H1 (cell line): ENCODE measurements at regions not wholly inside any gene's neighbourhood (a gene's known extent, or its start where the extent isn't known, plus 50 kb on each side); places are given as distances from the start of the nearest gene placed in this dataset.

Experiments
- BRCA1 ChIP-seq: IDR thresholded peaks from 2 replicates; pipeline ENCODE4 v1.6.1; 2012; ENCODE audit warnings: low read depth, low read length, improper control_type of control experiment
- CHD1 ChIP-seq: IDR thresholded peaks from 2 replicates; pipeline ENCODE4 v1.6.1; 2012; ENCODE audit warnings: low read depth, low read length, improper control_type of control experiment
- GABPA ChIP-seq: IDR thresholded peaks from 2 replicates; pipeline ENCODE4 v1.6.1; 2011; ENCODE audit warnings: mild to moderate bottlenecking, low read length, moderate library complexity, borderline replicate concordance; ENCODE audit not compliant: insufficient read depth
- MAFK ChIP-seq: IDR thresholded peaks from 2 replicates; pipeline ENCODE4 v1.6.1; 2012; ENCODE audit warnings: low read depth, mild to moderate bottlenecking, improper control_type of control experiment, low read length
- POLR2A ChIP-seq, 2 experiments: IDR thresholded peaks; 1 replicate in 1 of 2; 2 replicates in 1 of 2; pipeline ENCODE4 v1.6.1; 2011; ENCODE audit warnings: low read depth in 2 of 2, low read length in 2 of 2, mild to moderate bottlenecking in 2 of 2; ENCODE audit errors: control extremely low read depth in 1 of 2
- POLR2AphosphoS5 ChIP-seq: IDR thresholded peaks from 2 replicates; pipeline ENCODE4 v1.6.1; 2011; ENCODE audit warnings: low read depth, low read length
- RFX5 ChIP-seq: IDR thresholded peaks from 2 replicates; pipeline ENCODE4 v1.6.1; 2011; ENCODE audit warnings: low read depth, low read length, improper control_type of control experiment, borderline replicate concordance
- TAF7 ChIP-seq: optimal IDR thresholded peaks from 2 replicates; pipeline ENCODE3; 2011; ENCODE audit warnings: low read depth, mild to moderate bottlenecking, inconsistent platforms, low read length, moderate library complexity, borderline replicate concordance
- TBP ChIP-seq: IDR thresholded peaks from 2 replicates; pipeline ENCODE4 v1.6.1; 2011; ENCODE audit warnings: low read depth, low read length, improper control_type of control experiment
- TEAD4 ChIP-seq: IDR thresholded peaks from 2 replicates; pipeline ENCODE4 v1.6.1; 2012; ENCODE audit warnings: low read depth, low read length, inconsistent platforms, mixed read lengths
- TF ChIP-seq, protein P1 (sequence below), 3 experiments: IDR thresholded peaks; 1 replicate in 2 of 3; 2 replicates in 1 of 3; pipeline versions ENCODE4 v1.5.1 to v1.6.1; 2011; ENCODE audit warnings: low read length in 3 of 3, mild to moderate bottlenecking in 3 of 3, inconsistent platforms in 2 of 3, low read depth in 1 of 3, moderate library complexity in 1 of 3; ENCODE audit not compliant: insufficient read depth in 1 of 3; ENCODE audit errors: control extremely low read depth in 1 of 3

DNA sequence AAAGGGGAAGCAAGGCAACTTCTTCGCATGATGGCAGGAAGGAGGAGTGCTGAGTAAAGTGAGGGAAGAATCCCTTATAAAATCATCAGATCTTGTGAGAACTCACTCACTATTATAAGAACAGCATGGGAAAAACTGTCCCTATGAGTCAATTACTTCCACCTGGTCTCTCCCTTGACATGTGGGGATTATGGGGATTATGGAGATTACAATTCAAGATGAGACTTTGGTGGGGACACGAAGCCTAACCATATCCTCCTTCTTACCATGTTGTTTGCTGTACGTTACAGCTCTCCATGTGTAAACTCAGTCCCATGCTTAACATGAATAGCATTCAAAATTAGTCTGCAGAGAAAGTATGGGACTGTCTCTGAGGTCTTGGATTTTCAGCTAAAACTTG is 1096.8 kb upstream of the ACVR2A start:
- no peak for TF ChIP-seq POLR2AphosphoS5
- TF ChIP-seq POLR2A (IDR thresholded peaks at IDR 0.05; ENCODE audit: control extremely low read depth in 1 of 2, low read depth in 2 of 2, low read length in 2 of 2): no peak
- no peak for TF ChIP-seq TEAD4
- TF ChIP-seq MAFK: no peak
- TF ChIP-seq, protein P1, sequence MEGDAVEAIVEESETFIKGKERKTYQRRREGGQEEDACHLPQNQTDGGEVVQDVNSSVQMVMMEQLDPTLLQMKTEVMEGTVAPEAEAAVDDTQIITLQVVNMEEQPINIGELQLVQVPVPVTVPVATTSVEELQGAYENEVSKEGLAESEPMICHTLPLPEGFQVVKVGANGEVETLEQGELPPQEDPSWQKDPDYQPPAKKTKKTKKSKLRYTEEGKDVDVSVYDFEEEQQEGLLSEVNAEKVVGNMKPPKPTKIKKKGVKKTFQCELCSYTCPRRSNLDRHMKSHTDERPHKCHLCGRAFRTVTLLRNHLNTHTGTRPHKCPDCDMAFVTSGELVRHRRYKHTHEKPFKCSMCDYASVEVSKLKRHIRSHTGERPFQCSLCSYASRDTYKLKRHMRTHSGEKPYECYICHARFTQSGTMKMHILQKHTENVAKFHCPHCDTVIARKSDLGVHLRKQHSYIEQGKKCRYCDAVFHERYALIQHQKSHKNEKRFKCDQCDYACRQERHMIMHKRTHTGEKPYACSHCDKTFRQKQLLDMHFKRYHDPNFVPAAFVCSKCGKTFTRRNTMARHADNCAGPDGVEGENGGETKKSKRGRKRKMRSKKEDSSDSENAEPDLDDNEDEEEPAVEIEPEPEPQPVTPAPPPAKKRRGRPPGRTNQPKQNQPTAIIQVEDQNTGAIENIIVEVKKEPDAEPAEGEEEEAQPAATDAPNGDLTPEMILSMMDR (IDR thresholded peaks at IDR 0.05; ENCODE audit: control extremely low read depth in 1 of 3, insufficient read depth in 1 of 3, low read depth in 1 of 3, low read length in 3 of 3): no peak
- no peak for TF ChIP-seq TBP
- TF ChIP-seq RFX5: no peak
- TF ChIP-seq TAF7: no peak
- TF ChIP-seq GABPA: no peak
- TF ChIP-seq CHD1: no peak
- TF ChIP-seq BRCA1: no peak
